ENCODE measurements at regions not wholly inside any gene's neighbourhood (a gene's known extent, or its start where the extent isn't known, plus 50 kb on each side); places are given as distances from the start of the nearest gene placed in this dataset.

GRCh38 chr11:34830035-34830434, 86.1 kb downstream of the APIP start:
- TF ChIP-seq CTCF (IDR thresholded peaks at IDR 0.05) (no peak), POLR2A (IDR thresholded peaks at IDR 0.05) (no peak)
